Heart left ventricle (tissue), 16 donors: ENCODE measurements at regions not wholly inside any gene's neighbourhood (a gene's known extent, or its start where the extent isn't known, plus 50 kb on each side); places are given as distances from the start of the nearest gene placed in this dataset.

Source experiments
- ATAC-seq, 4 donors: fragments of 200-7000 bp; cut with Tn5 transposase; one replicate each; pipeline ENCODE4 v1.9.1; 2020 to 2022; ENCODE audit warnings: moderate library complexity in 4 of 4, mild to moderate bottlenecking in 3 of 4, moderate number of reproducible peaks in 1 of 4
- DNase-seq, 5 donors: peaks; one replicate each; pipeline ENCODE4 v3.0.0-alpha.2; 2020
- H3K27ac ChIP-seq, 12 donors: fragments of 200-600 bp; sonication (generic) in 4 of 12; one replicate each; pipeline versions ENCODE4 v1.5.0 to v1.8.0; 2016 to 2022; ENCODE audit warnings: mild to moderate bottlenecking in 2 of 12
- H3K27me3 ChIP-seq, 9 donors: fragments of 200-600 bp; sonication (generic) in 2 of 9; one replicate each; pipeline versions ENCODE4 v1.5.1 to v1.8.0; 2016 to 2022; ENCODE audit warnings: mild to moderate bottlenecking in 3 of 9
- H3K36me3 ChIP-seq, 9 donors: fragments of 200-600 bp; sonication (generic) in 2 of 9; one replicate each; pipeline versions ENCODE4 v1.5.0 to v1.8.0; 2018 to 2022; ENCODE audit warnings: mild to moderate bottlenecking in 2 of 9
- H3K4me1 ChIP-seq, 12 donors: fragments of 200-600 bp; sonication (generic) in 4 of 12; one replicate each; pipeline versions ENCODE4 v1.5.0 to v1.8.0; 2016 to 2022; ENCODE audit warnings: mild to moderate bottlenecking in 3 of 12
- H3K4me3 ChIP-seq, 12 donors: fragments of 200-600 bp; sonication (generic) in 4 of 12; one replicate each; pipeline versions ENCODE4 v1.5.0 to v1.8.0; 2017 to 2022; ENCODE audit warnings: mild to moderate bottlenecking in 9 of 12, moderate library complexity in 4 of 12
- H3K9me3 ChIP-seq, 12 donors: fragments of 200-600 bp; sonication (generic) in 4 of 12; one replicate each; pipeline versions ENCODE4 v1.5.0 to v1.8.0; 2016 to 2022; ENCODE audit warnings: mild to moderate bottlenecking in 1 of 12
- POLR2A ChIP-seq, 2 donors: fragments of 450-650 bp; IDR thresholded peaks; one replicate each; pipeline ENCODE4 v1.6.1; 2017; ENCODE audit warnings: antibody characterized with exemption in 2 of 2, mild to moderate bottlenecking in 2 of 2, moderate library complexity in 2 of 2
- WGBS, 4 donors: extraction: QIAGEN DNeasy Blood & Tissue Kit in 2 of 4; methylation state at CpG; one replicate each; pipeline versions ENCODE4 v1.1.5 to v1.1.7; 2013 to 2018; 5-methylcytosine and 5-hydroxymethylcytosine counted together
- intact Hi-C, 10 donors: fragments of 100-400 bp; cut with DNase I; formaldehyde crosslinking; loops; one replicate each; pipeline versions ENCODE4 v1.11.1 to v1.14.2; 2022
- TF ChIP-seq, protein P1 (sequence below), 12 donors: fragments of 200-600 bp; sonication (generic) in 4 of 12; IDR thresholded peaks; one replicate each; pipeline versions ENCODE4 v1.5.0 to v1.8.0; 2018 to 2022; ENCODE audit warnings: antibody characterized with exemption in 12 of 12, mild to moderate bottlenecking in 5 of 12
- donor health status: ischemic (EF 13 %, LVEDD 7.1; RV severe dilation, severe dysfunction).
- donor health status: healthy with polysubstance abuse.
- donor health status: DM: no; HTN: yes; CAD: no.
- donor health status: DM: no; HTN: no; CAD: no.
- donor health status: ischemic (EF 25% LVEDD 6.9; RV normal size, moderate dysfunction).
- donor health status: ischemic (EF 25% LVEDD 5.7; RV mildly dilated, moderate dysfunction).
- donor health status: healthy.
- donor health status: DM: yes; HTN: yes; CAD: no.
- donor health status: ischemic (EF 35%, LVEDD 5.7; RV mildly dilated, moderate dysfunction).
- donor health status: nonischemic (EF 11% LVEDD 7.7; RV severe dilation, severe dysfunction).
- donor health status: DM: yes; HTN: yes; CAD: no.
- donor health status: PGD.
- donor health status: ischemic (EF 29% LVEDD 5.4; RV normal size, mild dysfunction).
- donor health status: nonischemic (EF 23%, LVEDD 6.1; RV moderate dilation, normal function).

DNA sequence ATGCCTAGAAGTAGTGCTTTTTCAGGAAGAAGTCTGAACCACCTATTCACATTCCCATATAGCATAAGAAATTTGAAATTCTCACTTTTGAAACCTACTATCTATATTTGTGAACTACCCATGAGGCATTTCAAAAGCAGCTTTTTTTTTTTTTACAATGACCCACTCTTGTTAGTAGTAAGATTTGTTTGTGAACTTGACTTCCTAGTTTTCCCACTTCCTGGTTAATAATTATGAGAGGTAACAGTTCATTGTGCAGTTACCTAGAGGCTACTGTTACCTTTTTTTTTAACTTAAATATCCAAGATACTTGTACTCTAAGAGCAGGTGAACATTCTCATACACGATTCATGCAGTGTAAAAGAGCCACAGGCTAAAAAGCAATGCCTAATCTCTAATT is 371.7 kb upstream of the ADGRL2 start:
- DNase-seq (no peak), ATAC-seq (no peak)
- TF ChIP-seq, protein P1, sequence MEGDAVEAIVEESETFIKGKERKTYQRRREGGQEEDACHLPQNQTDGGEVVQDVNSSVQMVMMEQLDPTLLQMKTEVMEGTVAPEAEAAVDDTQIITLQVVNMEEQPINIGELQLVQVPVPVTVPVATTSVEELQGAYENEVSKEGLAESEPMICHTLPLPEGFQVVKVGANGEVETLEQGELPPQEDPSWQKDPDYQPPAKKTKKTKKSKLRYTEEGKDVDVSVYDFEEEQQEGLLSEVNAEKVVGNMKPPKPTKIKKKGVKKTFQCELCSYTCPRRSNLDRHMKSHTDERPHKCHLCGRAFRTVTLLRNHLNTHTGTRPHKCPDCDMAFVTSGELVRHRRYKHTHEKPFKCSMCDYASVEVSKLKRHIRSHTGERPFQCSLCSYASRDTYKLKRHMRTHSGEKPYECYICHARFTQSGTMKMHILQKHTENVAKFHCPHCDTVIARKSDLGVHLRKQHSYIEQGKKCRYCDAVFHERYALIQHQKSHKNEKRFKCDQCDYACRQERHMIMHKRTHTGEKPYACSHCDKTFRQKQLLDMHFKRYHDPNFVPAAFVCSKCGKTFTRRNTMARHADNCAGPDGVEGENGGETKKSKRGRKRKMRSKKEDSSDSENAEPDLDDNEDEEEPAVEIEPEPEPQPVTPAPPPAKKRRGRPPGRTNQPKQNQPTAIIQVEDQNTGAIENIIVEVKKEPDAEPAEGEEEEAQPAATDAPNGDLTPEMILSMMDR (IDR thresholded peaks at IDR 0.05) = no peak
- no peak for TF ChIP-seq POLR2A (IDR thresholded peaks at IDR 0.05)
- Histone ChIP-seq H3K4me1 (peaks cover 0 to 37% (median 7%) of the 10 kb centered on the region in 12 donors), H3K27ac (no peak overlapping the region), H3K4me3 (no peak overlapping the region), H3K27me3 (no peaks in the 10 kb centered on the region), H3K36me3 (no peaks in the 10 kb centered on the region), H3K9me3 (no peaks in the 10 kb centered on the region)
- 90 to 96% (median 94%) methylated on average over 1 of the region's 1 CpG for WGBS, 4 donors
- intact Hi-C loops = no loop called here

- H3K36me3 ChIP-seq = no peaks in the 10 kb centered on the region
- TF ChIP-seq, protein P1 (IDR thresholded peaks at IDR 0.05) = no peak
- no peak for TF ChIP-seq POLR2A (IDR thresholded peaks at IDR 0.05)
- ATAC-seq = no peak
- peaks cover 0 to 5% (median 0%) of the 10 kb centered on the region in 12 donors for H3K4me1 ChIP-seq
- H3K9me3 ChIP-seq = no peaks in the 10 kb centered on the region
- 89 to 98% (median 95%) methylated on average over 2 of the region's 2 CpGs for WGBS, 4 donors
- H3K27me3 ChIP-seq = no peaks in the 10 kb centered on the region
- H3K27ac ChIP-seq = no peak overlapping the region
- no peak for DNase-seq
- intact Hi-C loops = no loop called here
- no peak overlapping the region for H3K4me3 ChIP-seq
Measured at GRCh38 chr1:81424816-81425215, 375.9 kb upstream of the ADGRL2 start.

DNA sequence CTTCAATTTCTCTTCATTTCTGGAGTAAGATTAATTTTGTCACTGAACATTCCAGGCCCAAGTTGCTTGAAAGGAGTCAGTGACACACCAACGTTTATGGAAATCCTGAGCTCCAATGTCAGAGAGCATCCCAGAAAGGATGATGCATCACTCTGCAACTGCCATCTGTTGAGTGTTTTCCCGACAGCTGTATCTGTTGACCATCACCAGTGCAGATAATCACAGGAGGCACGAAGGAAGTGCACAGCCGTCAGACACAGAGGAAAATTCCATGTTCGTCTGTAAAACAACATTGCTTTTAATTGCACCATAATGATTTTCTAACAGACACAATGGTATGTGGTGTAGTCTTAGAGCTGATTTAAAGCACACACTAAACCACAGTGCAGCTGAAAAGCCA is 376.7 kb upstream of the ADGRL2 start:
- ATAC-seq = peak in 3 of 4 donors; percentile 50 to 59 (median 51)
- no peak overlapping the region for H3K27ac ChIP-seq
- TF ChIP-seq, protein P1 (IDR thresholded peaks at IDR 0.05) = no peak
- no peak for TF ChIP-seq POLR2A (IDR thresholded peaks at IDR 0.05)
- no peak for DNase-seq
- intact Hi-C loops = no loop called here
- WGBS, 4 donors = 7 to 22% (median 18%) methylated on average over 5 of the region's 5 CpGs
- H3K4me3 ChIP-seq = no peak overlapping the region
- no peaks in the 10 kb centered on the region for H3K27me3 ChIP-seq
- no peaks in the 10 kb centered on the region for H3K9me3 ChIP-seq
- no peaks in the 10 kb centered on the region for H3K36me3 ChIP-seq
- peaks cover 0 to 5% (median 0%) of the 10 kb centered on the region in 12 donors for H3K4me1 ChIP-seq

DNA sequence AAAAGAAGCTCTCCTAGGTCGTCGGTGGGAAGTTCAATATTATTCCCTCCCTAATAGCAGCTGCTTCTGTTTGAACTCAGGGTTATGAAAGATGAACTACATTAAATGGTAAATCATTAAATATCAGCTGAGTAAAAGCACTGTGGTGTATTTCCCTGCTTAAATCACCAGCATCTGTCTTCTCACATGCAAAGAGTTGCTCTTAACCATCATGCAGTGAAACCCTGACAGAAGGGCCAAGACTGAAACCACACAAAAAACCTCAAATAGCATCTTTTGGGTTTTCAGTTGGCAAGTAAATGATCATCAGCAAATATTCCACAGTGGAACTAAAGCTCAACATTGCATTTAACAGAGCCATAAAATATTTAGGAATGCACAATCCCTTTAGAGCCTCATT is 380.0 kb upstream of the ADGRL2 start:
- Histone ChIP-seq H3K36me3 (no peaks in the 10 kb centered on the region), H3K27me3 (no peaks in the 10 kb centered on the region), H3K4me1 (peaks cover 0 to 5% (median 0%) of the 10 kb centered on the region in 12 donors), H3K4me3 (no peak overlapping the region), H3K27ac (no peak overlapping the region), H3K9me3 (no peaks in the 10 kb centered on the region)
- ATAC-seq (no peak), DNase-seq (no peak)
- WGBS, 4 donors = 89 to 93% (median 91%) methylated on average over 2 of the region's 2 CpGs
- intact Hi-C loops = no loop called here
- no peak for TF ChIP-seq POLR2A (IDR thresholded peaks at IDR 0.05)
- TF ChIP-seq, protein P1 (IDR thresholded peaks at IDR 0.05) = no peak
